Loucy (cell line): ENCODE measurements at regions not wholly inside any gene's neighbourhood (a gene's known extent, or its start where the extent isn't known, plus 50 kb on each side); places are given as distances from the start of the nearest gene placed in this dataset.

ENCODE experiments used
- H2AFZ ChIP-seq: fragments of 200-600 bp; sonication (generic); 2 replicates; pipeline ENCODE4 v1.6.0; 2016; ENCODE audit warnings: antibody characterized with exemption, mild to moderate bottlenecking, low read length, moderate library complexity
- H3F3A ChIP-seq: fragments of 200-600 bp; 2 replicates; pipeline ENCODE4 v1.6.0; 2016; ENCODE audit warnings: antibody characterized with exemption, low read depth, mild to moderate bottlenecking
- H3K27me3 ChIP-seq: fragments of 200-600 bp; sonication (generic); 2 replicates; pipeline ENCODE4 v1.6.1; 2014; ENCODE audit warnings: low read length, mild to moderate bottlenecking; ENCODE audit not compliant: insufficient read depth, poor library complexity, severe bottlenecking
- H3K36me3 ChIP-seq: fragments of 200-600 bp; sonication (generic); 2 replicates; pipeline ENCODE4 v1.6.1; 2016; ENCODE audit warnings: low read length; ENCODE audit not compliant: insufficient read depth
- H3K4me1 ChIP-seq: fragments of 200-600 bp; sonication (generic); 2 replicates; pipeline ENCODE4 v1.5.1; 2014; ENCODE audit warnings: low read length, mild to moderate bottlenecking; ENCODE audit not compliant: insufficient read depth, poor library complexity, severe bottlenecking
- H3K4me2 ChIP-seq: fragments of 200-600 bp; sonication (generic); 2 replicates; pipeline ENCODE4 v1.6.0; 2014; ENCODE audit warnings: antibody characterized with exemption, low read length, low read depth, mild to moderate bottlenecking; ENCODE audit not compliant: poor library complexity, severe bottlenecking
- H3K4me3 ChIP-seq: fragments of 200-600 bp; sonication (generic); 2 replicates; pipeline ENCODE4 v1.5.1; 2014; ENCODE audit warnings: low read length, mild to moderate bottlenecking, mixed read lengths; ENCODE audit not compliant: poor library complexity, severe bottlenecking
- H3K79me2 ChIP-seq: fragments of 200-600 bp; sonication (generic); 2 replicates; pipeline ENCODE4 v1.6.1; 2014; ENCODE audit warnings: low read length; ENCODE audit not compliant: insufficient read depth
- H3K9ac ChIP-seq: fragments of 200-600 bp; sonication (generic); 2 replicates; pipeline ENCODE4 v1.6.0; 2014; ENCODE audit warnings: mild to moderate bottlenecking, low read depth, low read length, moderate library complexity; ENCODE audit not compliant: poor library complexity, severe bottlenecking
- H3K9me2 ChIP-seq: fragments of 200-600 bp; sonication (generic); replicated peaks from 2 replicates; pipeline ENCODE4 v1.6.1; 2016; ENCODE audit warnings: low read depth, low read length, mixed read lengths
- H3K9me3 ChIP-seq: fragments of 200-600 bp; sonication (generic); 2 replicates; pipeline ENCODE4 v1.6.1; 2014; ENCODE audit warnings: mild to moderate bottlenecking, antibody characterized with exemption, low read length, low read depth; ENCODE audit not compliant: insufficient read depth
- H4K20me1 ChIP-seq: fragments of 200-600 bp; sonication (generic); 2 replicates; pipeline ENCODE4 v1.6.0; 2014; ENCODE audit warnings: antibody characterized with exemption, low read length, mild to moderate bottlenecking; ENCODE audit not compliant: insufficient read depth, poor library complexity, severe bottlenecking
- EZH2phosphoT487 ChIP-seq: fragments of 200-600 bp; IDR thresholded peaks from 2 replicates; pipeline ENCODE4 v1.6.1; 2018; ENCODE audit warnings: antibody characterized with exemption, mild to moderate bottlenecking, moderate library complexity, borderline replicate concordance
- TF ChIP-seq, protein P1 (sequence below): fragments of 200-600 bp; sonication (generic); conservative IDR thresholded peaks from 2 replicates; pipeline ENCODE4 v1.5.1; 2014; ENCODE audit warnings: mild to moderate bottlenecking, antibody characterized with exemption, low read length

DNA sequence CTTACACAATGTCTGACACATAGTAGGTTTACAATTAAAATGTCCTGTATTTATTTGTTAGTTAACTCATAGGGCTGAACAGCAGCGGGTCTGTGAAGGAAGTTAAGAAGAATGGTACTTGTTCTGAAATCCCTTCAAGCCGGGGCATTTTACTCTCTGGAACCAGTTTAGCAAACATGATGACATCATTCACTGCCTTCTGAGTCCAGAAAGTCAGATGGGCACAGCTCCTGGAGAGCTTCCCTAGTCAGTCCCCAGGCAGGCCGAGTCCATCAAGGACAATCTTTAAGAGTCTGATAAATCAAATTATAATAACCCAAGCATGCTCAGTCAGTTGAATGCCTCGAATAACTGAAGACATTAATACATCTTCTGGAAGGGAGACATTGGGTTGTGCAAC, 125.4 kb upstream of the DAB1 start:
- H2AFZ ChIP-seq = no peak overlapping the region
- no peaks in the 10 kb centered on the region for H3K36me3 ChIP-seq
- no peaks in the 10 kb centered on the region for H4K20me1 ChIP-seq
- H3K9ac ChIP-seq = no peak overlapping the region
- TF ChIP-seq, protein P1, sequence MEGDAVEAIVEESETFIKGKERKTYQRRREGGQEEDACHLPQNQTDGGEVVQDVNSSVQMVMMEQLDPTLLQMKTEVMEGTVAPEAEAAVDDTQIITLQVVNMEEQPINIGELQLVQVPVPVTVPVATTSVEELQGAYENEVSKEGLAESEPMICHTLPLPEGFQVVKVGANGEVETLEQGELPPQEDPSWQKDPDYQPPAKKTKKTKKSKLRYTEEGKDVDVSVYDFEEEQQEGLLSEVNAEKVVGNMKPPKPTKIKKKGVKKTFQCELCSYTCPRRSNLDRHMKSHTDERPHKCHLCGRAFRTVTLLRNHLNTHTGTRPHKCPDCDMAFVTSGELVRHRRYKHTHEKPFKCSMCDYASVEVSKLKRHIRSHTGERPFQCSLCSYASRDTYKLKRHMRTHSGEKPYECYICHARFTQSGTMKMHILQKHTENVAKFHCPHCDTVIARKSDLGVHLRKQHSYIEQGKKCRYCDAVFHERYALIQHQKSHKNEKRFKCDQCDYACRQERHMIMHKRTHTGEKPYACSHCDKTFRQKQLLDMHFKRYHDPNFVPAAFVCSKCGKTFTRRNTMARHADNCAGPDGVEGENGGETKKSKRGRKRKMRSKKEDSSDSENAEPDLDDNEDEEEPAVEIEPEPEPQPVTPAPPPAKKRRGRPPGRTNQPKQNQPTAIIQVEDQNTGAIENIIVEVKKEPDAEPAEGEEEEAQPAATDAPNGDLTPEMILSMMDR = no peak
- no peak for TF ChIP-seq EZH2phosphoT487
- no peaks in the 10 kb centered on the region for H3K9me2 ChIP-seq
- H3F3A ChIP-seq = no peaks in the 10 kb centered on the region
- H3K4me3 ChIP-seq = no peak overlapping the region
- peaks cover 9% of the 10 kb centered on the region for H3K4me1 ChIP-seq
- no peaks in the 10 kb centered on the region for H3K9me3 ChIP-seq
- no peak overlapping the region for H3K4me2 ChIP-seq
- no peaks in the 10 kb centered on the region for H3K79me2 ChIP-seq
- H3K27me3 ChIP-seq = no peaks in the 10 kb centered on the region

DNA sequence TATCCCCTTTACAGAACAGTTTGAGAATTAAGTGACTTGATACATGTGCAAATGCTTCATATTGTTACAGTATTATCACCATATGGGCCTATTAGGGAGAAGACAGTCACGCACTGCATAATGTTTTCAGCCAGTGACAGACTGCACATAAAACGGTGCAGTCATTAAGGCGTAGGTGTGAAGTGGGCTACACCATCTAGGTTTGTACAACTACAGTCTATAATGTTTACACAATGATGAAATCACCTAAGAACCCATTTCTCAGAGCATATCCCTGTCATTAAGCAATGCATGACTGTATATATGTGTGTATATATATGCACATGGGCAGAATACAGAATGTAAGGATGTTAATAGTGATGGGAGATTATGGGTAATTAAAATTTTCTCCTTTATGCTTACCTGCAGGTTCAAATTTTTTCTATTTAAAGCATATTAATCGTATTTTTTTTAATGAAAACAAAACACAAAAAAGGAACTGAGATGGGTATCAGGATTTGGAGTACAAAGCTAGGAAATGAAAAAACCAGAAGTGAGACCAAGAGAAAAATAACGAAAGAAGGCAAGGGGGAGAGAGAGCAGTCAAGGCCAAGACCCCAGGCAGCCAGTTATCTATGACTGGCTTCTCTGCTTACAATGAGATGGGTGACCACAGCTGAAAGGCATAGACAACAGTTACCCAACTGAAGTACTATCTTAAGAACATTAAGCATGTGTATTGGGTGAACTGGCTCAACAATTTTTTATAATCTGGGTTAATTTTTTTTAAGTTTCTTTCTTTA, 122.9 kb upstream of the DAB1 start:
- no peak overlapping the region for H3K9ac ChIP-seq
- TF ChIP-seq, protein P1 = no peak
- no peak for TF ChIP-seq EZH2phosphoT487
- no peaks in the 10 kb centered on the region for H3K27me3 ChIP-seq
- no peak overlapping the region for H2AFZ ChIP-seq
- no peak overlapping the region for H3K4me2 ChIP-seq
- no peak overlapping the region for H3K4me3 ChIP-seq
- H3K4me1 ChIP-seq = peaks cover 9% of the 10 kb centered on the region
- no peaks in the 10 kb centered on the region for H3K9me2 ChIP-seq
- no peaks in the 10 kb centered on the region for H3F3A ChIP-seq
- H3K36me3 ChIP-seq = no peaks in the 10 kb centered on the region
- no peaks in the 10 kb centered on the region for H3K79me2 ChIP-seq
- H4K20me1 ChIP-seq = no peaks in the 10 kb centered on the region
- H3K9me3 ChIP-seq = no peaks in the 10 kb centered on the region

DNA sequence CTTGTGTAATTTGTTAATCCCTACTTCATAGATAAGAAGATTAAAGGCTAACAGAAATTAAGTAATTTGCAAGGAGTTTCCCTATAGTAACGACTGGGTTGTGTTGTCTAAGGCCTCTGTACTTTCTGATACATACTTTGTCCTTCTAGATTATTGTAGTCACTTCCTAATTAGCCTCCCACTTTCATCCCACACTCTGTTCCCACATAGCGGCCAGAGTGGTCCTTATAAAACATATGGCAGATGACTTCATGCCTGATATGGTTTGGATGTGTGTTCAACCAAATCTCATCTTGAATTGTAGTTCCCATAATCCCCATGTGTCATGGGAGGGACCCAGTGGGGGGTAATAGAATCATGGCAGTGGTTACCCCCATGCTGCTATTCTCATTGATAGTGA, 120.5 kb upstream of the DAB1 start:
- Histone ChIP-seq H2AFZ (no peak overlapping the region), H3K4me3 (no peak overlapping the region), H3K36me3 (no peaks in the 10 kb centered on the region), H3K9ac (no peak overlapping the region), H3K4me2 (no peak overlapping the region), H4K20me1 (no peaks in the 10 kb centered on the region), H3K27me3 (no peaks in the 10 kb centered on the region), H3K9me3 (no peaks in the 10 kb centered on the region), H3K4me1 (no peaks in the 10 kb centered on the region), H3F3A (no peaks in the 10 kb centered on the region), H3K79me2 (no peaks in the 10 kb centered on the region), H3K9me2 (no peaks in the 10 kb centered on the region)
- no peak for TF ChIP-seq EZH2phosphoT487
- TF ChIP-seq, protein P1 = no peak
